Loucy (cell line): ENCODE measurements at regions not wholly inside any gene's neighbourhood (a gene's known extent, or its start where the extent isn't known, plus 50 kb on each side); places are given as distances from the start of the nearest gene placed in this dataset.

Experiments used
- EZH2phosphoT487 ChIP-seq: fragments of 200-600 bp; IDR thresholded peaks from 2 replicates; pipeline ENCODE4 v1.6.1; 2018; ENCODE audit warnings: antibody characterized with exemption, mild to moderate bottlenecking, moderate library complexity, borderline replicate concordance
- TF ChIP-seq, protein P1 (sequence below): fragments of 200-600 bp; sonication (generic); conservative IDR thresholded peaks from 2 replicates; pipeline ENCODE4 v1.5.1; 2014; ENCODE audit warnings: mild to moderate bottlenecking, antibody characterized with exemption, low read length

DNA sequence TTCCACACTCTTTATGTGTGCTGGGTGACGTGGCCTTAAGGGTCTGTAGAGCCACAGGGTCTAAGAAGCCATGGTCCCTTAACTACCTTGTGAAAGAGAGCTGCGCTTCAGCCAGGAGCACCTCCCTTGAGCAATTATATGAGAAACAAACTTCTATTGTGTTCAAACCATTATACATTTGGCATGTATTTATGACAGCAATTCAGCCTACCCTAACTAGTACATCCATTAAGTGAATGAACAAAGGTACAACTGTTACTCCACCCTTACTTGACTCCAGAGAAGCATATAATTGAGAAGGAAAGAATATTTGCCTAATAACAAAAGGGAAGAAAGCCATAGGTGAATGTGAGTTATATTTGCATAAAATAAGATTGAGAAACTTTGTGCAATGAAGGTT is 69.8 kb upstream of the BOC start:
- TF ChIP-seq, protein P1, sequence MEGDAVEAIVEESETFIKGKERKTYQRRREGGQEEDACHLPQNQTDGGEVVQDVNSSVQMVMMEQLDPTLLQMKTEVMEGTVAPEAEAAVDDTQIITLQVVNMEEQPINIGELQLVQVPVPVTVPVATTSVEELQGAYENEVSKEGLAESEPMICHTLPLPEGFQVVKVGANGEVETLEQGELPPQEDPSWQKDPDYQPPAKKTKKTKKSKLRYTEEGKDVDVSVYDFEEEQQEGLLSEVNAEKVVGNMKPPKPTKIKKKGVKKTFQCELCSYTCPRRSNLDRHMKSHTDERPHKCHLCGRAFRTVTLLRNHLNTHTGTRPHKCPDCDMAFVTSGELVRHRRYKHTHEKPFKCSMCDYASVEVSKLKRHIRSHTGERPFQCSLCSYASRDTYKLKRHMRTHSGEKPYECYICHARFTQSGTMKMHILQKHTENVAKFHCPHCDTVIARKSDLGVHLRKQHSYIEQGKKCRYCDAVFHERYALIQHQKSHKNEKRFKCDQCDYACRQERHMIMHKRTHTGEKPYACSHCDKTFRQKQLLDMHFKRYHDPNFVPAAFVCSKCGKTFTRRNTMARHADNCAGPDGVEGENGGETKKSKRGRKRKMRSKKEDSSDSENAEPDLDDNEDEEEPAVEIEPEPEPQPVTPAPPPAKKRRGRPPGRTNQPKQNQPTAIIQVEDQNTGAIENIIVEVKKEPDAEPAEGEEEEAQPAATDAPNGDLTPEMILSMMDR: no peak
- TF ChIP-seq EZH2phosphoT487: no peak
